ENCODE measurements at regions not wholly inside any gene's neighbourhood (a gene's known extent, or its start where the extent isn't known, plus 50 kb on each side); places are given as distances from the start of the nearest gene placed in this dataset.

DNA sequence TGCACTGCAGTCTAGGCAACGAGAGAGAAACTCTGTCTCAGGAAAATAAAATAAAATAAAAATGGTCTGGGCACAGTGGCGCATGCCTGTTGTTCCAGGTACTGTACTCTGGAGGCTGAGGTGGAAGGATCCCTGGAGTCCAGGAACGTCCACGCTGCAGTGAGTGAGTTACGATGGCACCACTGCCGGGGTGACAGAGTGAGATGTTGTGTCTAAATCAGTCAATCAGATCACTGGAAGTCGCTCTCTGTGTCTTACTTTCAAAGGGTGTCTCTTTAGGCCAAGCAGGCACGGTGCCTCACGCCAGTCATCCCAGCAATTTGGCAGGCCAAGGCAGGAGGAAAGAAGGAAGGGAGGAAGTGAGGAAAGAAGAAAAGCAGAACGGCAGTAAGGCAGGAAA is 112.2 kb upstream of the ANKRD30BL start:
- peaks cover 19% of the 10 kb centered on the region for H3K4me1 ChIP-seq (ENCODE audit: low read depth, poor library complexity, severe bottlenecking)
- H3K36me3 ChIP-seq (ENCODE audit: insufficient read depth): no peaks in the 10 kb centered on the region
- H3K27ac ChIP-seq: no peak overlapping the region
- TF ChIP-seq, protein P1, sequence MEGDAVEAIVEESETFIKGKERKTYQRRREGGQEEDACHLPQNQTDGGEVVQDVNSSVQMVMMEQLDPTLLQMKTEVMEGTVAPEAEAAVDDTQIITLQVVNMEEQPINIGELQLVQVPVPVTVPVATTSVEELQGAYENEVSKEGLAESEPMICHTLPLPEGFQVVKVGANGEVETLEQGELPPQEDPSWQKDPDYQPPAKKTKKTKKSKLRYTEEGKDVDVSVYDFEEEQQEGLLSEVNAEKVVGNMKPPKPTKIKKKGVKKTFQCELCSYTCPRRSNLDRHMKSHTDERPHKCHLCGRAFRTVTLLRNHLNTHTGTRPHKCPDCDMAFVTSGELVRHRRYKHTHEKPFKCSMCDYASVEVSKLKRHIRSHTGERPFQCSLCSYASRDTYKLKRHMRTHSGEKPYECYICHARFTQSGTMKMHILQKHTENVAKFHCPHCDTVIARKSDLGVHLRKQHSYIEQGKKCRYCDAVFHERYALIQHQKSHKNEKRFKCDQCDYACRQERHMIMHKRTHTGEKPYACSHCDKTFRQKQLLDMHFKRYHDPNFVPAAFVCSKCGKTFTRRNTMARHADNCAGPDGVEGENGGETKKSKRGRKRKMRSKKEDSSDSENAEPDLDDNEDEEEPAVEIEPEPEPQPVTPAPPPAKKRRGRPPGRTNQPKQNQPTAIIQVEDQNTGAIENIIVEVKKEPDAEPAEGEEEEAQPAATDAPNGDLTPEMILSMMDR (conservative IDR thresholded peaks at IDR 0.05; ENCODE audit: low read depth, low read length): no peak
- H3K79me2 ChIP-seq (ENCODE audit: insufficient read depth, low read depth): no peaks in the 10 kb centered on the region
- H3K4me3 ChIP-seq (IDR thresholded peaks at IDR 0.05; ENCODE audit: insufficient read depth, low read depth, low read length): no peak overlapping the region
- H2AFZ ChIP-seq (ENCODE audit: low read depth): no peak overlapping the region
- H3K4me2 ChIP-seq: no peak overlapping the region
- no peak overlapping the region for H3K9ac ChIP-seq
- no peaks in the 10 kb centered on the region for H3K27me3 ChIP-seq (ENCODE audit: insufficient read depth, low read depth)
- H4K20me1 ChIP-seq (ENCODE audit: insufficient read depth): no peaks in the 10 kb centered on the region

DNA sequence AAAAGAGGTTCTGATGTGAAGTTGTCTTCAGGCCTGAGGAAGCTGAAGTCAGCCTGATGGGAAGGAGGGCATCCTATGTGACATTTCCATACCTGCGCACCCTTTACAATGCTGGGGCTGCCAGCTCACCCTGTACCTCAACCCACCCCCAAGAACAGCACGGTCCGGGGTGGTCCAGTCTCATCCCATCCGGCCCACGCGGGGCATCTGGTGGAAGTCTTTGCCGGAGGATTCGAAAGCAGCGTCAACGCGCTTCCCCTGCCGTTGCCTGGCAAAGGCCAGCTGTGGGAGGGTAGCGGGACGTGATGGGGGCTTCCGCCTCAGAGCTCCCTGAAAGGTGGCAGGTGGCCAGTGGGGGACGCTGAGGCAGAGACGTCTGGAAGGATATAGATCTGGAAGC is 113.6 kb upstream of the ANKRD30BL start:
- no peaks in the 10 kb centered on the region for H3K79me2 ChIP-seq (ENCODE audit: insufficient read depth, low read depth)
- no peak overlapping the region for H3K4me3 ChIP-seq (IDR thresholded peaks at IDR 0.05; ENCODE audit: insufficient read depth, low read depth, low read length)
- H3K9ac ChIP-seq: no peak overlapping the region
- H3K4me2 ChIP-seq: no peak overlapping the region
- no peaks in the 10 kb centered on the region for H4K20me1 ChIP-seq (ENCODE audit: insufficient read depth)
- TF ChIP-seq, protein P1 (conservative IDR thresholded peaks at IDR 0.05; ENCODE audit: low read depth, low read length): no peak
- no peaks in the 10 kb centered on the region for H3K36me3 ChIP-seq (ENCODE audit: insufficient read depth)
- no peak overlapping the region for H3K27ac ChIP-seq
- no peaks in the 10 kb centered on the region for H3K27me3 ChIP-seq (ENCODE audit: insufficient read depth, low read depth)
- no peak overlapping the region for H2AFZ ChIP-seq (ENCODE audit: low read depth)
- peaks cover 9% of the 10 kb centered on the region for H3K4me1 ChIP-seq (ENCODE audit: low read depth, poor library complexity, severe bottlenecking)

- Histone ChIP-seq H4K20me1 (ENCODE audit: insufficient read depth) (no peaks in the 10 kb centered on the region), H3K36me3 (ENCODE audit: insufficient read depth) (no peaks in the 10 kb centered on the region), H3K4me2 (no peak overlapping the region), H3K4me1 (ENCODE audit: low read depth, poor library complexity, severe bottlenecking) (no peaks in the 10 kb centered on the region), H2AFZ (ENCODE audit: low read depth) (no peak overlapping the region), H3K4me3 (IDR thresholded peaks at IDR 0.05; ENCODE audit: insufficient read depth, low read depth, low read length) (no peak overlapping the region), H3K79me2 (ENCODE audit: insufficient read depth, low read depth) (no peaks in the 10 kb centered on the region), H3K9ac (no peak overlapping the region), H3K27ac (no peak overlapping the region), H3K27me3 (ENCODE audit: insufficient read depth, low read depth) (no peaks in the 10 kb centered on the region)
- TF ChIP-seq, protein P1 (conservative IDR thresholded peaks at IDR 0.05; ENCODE audit: low read depth, low read length): no peak
These were observed 114.8 kb upstream of the ANKRD30BL start for GRCh38 chr2:132276571-132276981.

DNA sequence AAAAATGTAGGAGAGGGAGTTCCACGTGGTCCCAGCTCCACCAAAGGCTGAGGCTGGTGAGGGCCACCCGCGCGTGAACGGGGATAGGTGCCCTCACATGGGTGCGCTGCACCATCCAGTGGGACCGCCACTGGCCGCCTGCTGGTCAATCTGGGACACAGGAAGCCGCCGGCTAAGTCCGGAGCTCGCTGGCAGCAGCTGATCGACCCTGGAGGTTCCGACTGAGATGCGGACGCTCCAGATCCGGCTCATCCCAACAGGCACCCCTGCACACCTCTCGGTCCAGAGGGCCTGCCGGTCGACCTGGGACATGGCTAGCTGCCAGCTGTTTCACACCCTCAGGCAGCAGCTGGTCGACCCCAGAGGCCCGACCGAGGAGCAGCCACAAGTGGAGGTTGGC is 116.5 kb upstream of the ANKRD30BL start:
- no peak overlapping the region for H3K9ac ChIP-seq
- no peaks in the 10 kb centered on the region for H3K36me3 ChIP-seq (ENCODE audit: insufficient read depth)
- H3K4me2 ChIP-seq: no peak overlapping the region
- H2AFZ ChIP-seq (ENCODE audit: low read depth): no peak overlapping the region
- no peaks in the 10 kb centered on the region for H4K20me1 ChIP-seq (ENCODE audit: insufficient read depth)
- no peak overlapping the region for H3K27ac ChIP-seq
- H3K79me2 ChIP-seq (ENCODE audit: insufficient read depth, low read depth): no peaks in the 10 kb centered on the region
- H3K4me1 ChIP-seq (ENCODE audit: low read depth, poor library complexity, severe bottlenecking): no peaks in the 10 kb centered on the region
- H3K4me3 ChIP-seq (IDR thresholded peaks at IDR 0.05; ENCODE audit: insufficient read depth, low read depth, low read length): no peak overlapping the region
- H3K27me3 ChIP-seq (ENCODE audit: insufficient read depth, low read depth): no peaks in the 10 kb centered on the region
- TF ChIP-seq, protein P1 (conservative IDR thresholded peaks at IDR 0.05; ENCODE audit: low read depth, low read length): no peak

Measured in KMS-11 (cell line).